ENCODE measurements at regions not wholly inside any gene's neighbourhood (a gene's known extent, or its start where the extent isn't known, plus 50 kb on each side); places are given as distances from the start of the nearest gene placed in this dataset.

- DNase-seq, result no peak
These were observed 198.9 kb upstream of the LDB2 start for GRCh38 chr4:17097362-17097761.

- DNase-seq, result no peak
These were observed 198.2 kb upstream of the LDB2 start for GRCh38 chr4:17096692-17097091.

- DNase-seq, result no peak
These were observed 197.3 kb upstream of the LDB2 start for GRCh38 chr4:17095771-17096170.

GRCh38 chr4:17094876-17095210, 196.4 kb upstream of the LDB2 start:
- peak; percentile 20 for DNase-seq

GRCh38 chr4:17094159-17094875, 195.9 kb upstream of the LDB2 start:
- DNase-seq, result no peak

GRCh38 chr4:17093481-17093880, 195.0 kb upstream of the LDB2 start:
- no peak for DNase-seq

- DNase-seq, result no peak
These were observed 194.4 kb upstream of the LDB2 start for GRCh38 chr4:17092736-17093437.

GRCh38 chr4:17091104-17091503, 192.7 kb upstream of the LDB2 start:
- DNase-seq, result no peak

- DNase-seq, result peak; percentile 32
These were observed 191.6 kb upstream of the LDB2 start for GRCh38 chr4:17090063-17090462.

- no peak for DNase-seq
These were observed 187.0 kb upstream of the LDB2 start for GRCh38 chr4:17085416-17085815.

GRCh38 chr4:17082186-17082585, 183.7 kb upstream of the LDB2 start:
- no peak for DNase-seq

GRCh38 chr4:17081179-17081578, 182.7 kb upstream of the LDB2 start:
- DNase-seq, result no peak

GRCh38 chr4:17077105-17077504, 178.7 kb upstream of the LDB2 start:
- no peak for DNase-seq

- no peak for DNase-seq
These were observed 174.0 kb upstream of the LDB2 start for GRCh38 chr4:17072483-17072882.

- DNase-seq, result no peak
These were observed 170.4 kb upstream of the LDB2 start for GRCh38 chr4:17068891-17069290.

GRCh38 chr4:17068392-17068791, 169.9 kb upstream of the LDB2 start:
- no peak for DNase-seq

GRCh38 chr4:17066972-17067371, 168.5 kb upstream of the LDB2 start:
- DNase-seq, result no peak

GRCh38 chr4:17066236-17066635, 167.8 kb upstream of the LDB2 start:
- no peak for DNase-seq

- no peak for DNase-seq
These were observed 167.4 kb upstream of the LDB2 start for GRCh38 chr4:17065821-17066220.

- DNase-seq, result no peak
These were observed 166.5 kb upstream of the LDB2 start for GRCh38 chr4:17064959-17065358.

GRCh38 chr4:17063888-17064287, 165.4 kb upstream of the LDB2 start:
- DNase-seq, result no peak

- no peak for DNase-seq
These were observed 161.8 kb upstream of the LDB2 start for GRCh38 chr4:17060230-17060629.

- DNase-seq, result peak; percentile 74
These were observed 160.7 kb upstream of the LDB2 start for GRCh38 chr4:17058916-17059741.

GRCh38 chr4:17058536-17058915, 160.1 kb upstream of the LDB2 start:
- DNase-seq, result peak; percentile 55

Measured in right hindlimb (tissue), 1 donor.